H1 (cell line): ENCODE measurements at regions not wholly inside any gene's neighbourhood (a gene's known extent, or its start where the extent isn't known, plus 50 kb on each side); places are given as distances from the start of the nearest gene placed in this dataset.
A peak's percentile ranks its signal among the peaks of the same experiment; 100 is the strongest.

Experiments
- CTCF ChIA-PET: fragments of 300-600 bp; sonication (Branson Sonifier 250); formaldehyde crosslinking; loops from one replicate; lab custom pipeline; 2021; ENCODE audit not compliant: partially characterized antibody; lab: Charles Lee
- POLR2A ChIA-PET: fragments of 300-600 bp; sonication (Branson Sonifier 250); formaldehyde crosslinking; loops from one replicate; lab custom pipeline; 2021; ENCODE audit warnings: inconsistent platforms; ENCODE audit not compliant: partially characterized antibody; lab: Charles Lee
- DNase-seq, 2 experiments: peaks; one replicate each; pipeline versions ENCODE4 v3.0.0 to v3.0.0-alpha.2; 2010 to 2022; ENCODE audit warnings: low spot score in 2 of 2, low read depth in 1 of 2, mixed read lengths in 1 of 2
- FAIRE-seq: peaks from 2 replicates; lab custom pipeline; 2011; peaks lifted over from hg19 to GRCh38; lab: Jason Lieb, UNC
- H2AFZ ChIP-seq: 2 replicates; pipeline ENCODE4 v1.8.1; 2012; ENCODE audit warnings: low read length, inconsistent platforms
- H2AK5ac ChIP-seq: 2 replicates; pipeline ENCODE4 v1.6.1; 2013; ENCODE audit warnings: low read depth, low read length
- H2BK120ac ChIP-seq: replicated peaks from 2 replicates; pipeline ENCODE3; 2013; ENCODE audit warnings: low read depth, low read length, inconsistent platforms
- H2BK12ac ChIP-seq: 2 replicates; pipeline ENCODE4 v1.6.1; 2013; ENCODE audit warnings: low read depth, low read length
- H2BK15ac ChIP-seq: 2 replicates; pipeline ENCODE4 v1.6.1; 2013; ENCODE audit warnings: low read length
- H2BK20ac ChIP-seq: 2 replicates; pipeline ENCODE4 v1.6.1; 2013; ENCODE audit warnings: low read length
- H2BK5ac ChIP-seq: 2 replicates; pipeline ENCODE4 v1.6.1; 2013; ENCODE audit warnings: low read depth, low read length
- H3K14ac ChIP-seq: 2 replicates; pipeline ENCODE4 v1.6.1; 2013; ENCODE audit warnings: inconsistent platforms; ENCODE audit not compliant: insufficient read length
- H3K18ac ChIP-seq: 2 replicates; pipeline ENCODE4 v1.6.1; 2013; ENCODE audit warnings: low read length; ENCODE audit errors: extremely low read depth
- H3K23ac ChIP-seq: 2 replicates; pipeline ENCODE4 v1.6.1; 2013; ENCODE audit warnings: inconsistent platforms; ENCODE audit not compliant: insufficient read length
- H3K23me2 ChIP-seq: 2 replicates; pipeline ENCODE4 v1.6.1; 2013; ENCODE audit warnings: low read depth, low read length
- H3K27ac ChIP-seq: 2 replicates; pipeline ENCODE4 v1.6.1; 2011; ENCODE audit warnings: low read depth, low read length, inconsistent platforms
- H3K27me3 ChIP-seq, 4 experiments: replicated peaks in 1 of 4; 1 replicate in 1 of 4; 2 replicates in 3 of 4; pipeline versions ENCODE4 v1.6.1 to v1.8.1; 2011 to 2013; ENCODE audit warnings: low read length in 3 of 4, mild to moderate bottlenecking in 3 of 4, inconsistent platforms in 2 of 4, mixed read lengths in 2 of 4, moderate library complexity in 1 of 4; ENCODE audit not compliant: control insufficient read depth in 3 of 4, insufficient read depth in 3 of 4; ENCODE audit errors: extremely low read depth in 1 of 4
- H3K36me3 ChIP-seq, 4 experiments: 2 replicates each; pipeline versions ENCODE4 v1.6.1 to v1.8.1; 2011 to 2013; ENCODE audit warnings: mild to moderate bottlenecking in 4 of 4, low read length in 3 of 4, moderate library complexity in 2 of 4, control low read depth in 1 of 4, inconsistent platforms in 1 of 4; ENCODE audit not compliant: insufficient read depth in 4 of 4, control insufficient read depth in 2 of 4
- H3K4ac ChIP-seq: replicated peaks from 2 replicates; pipeline ENCODE3; 2013; ENCODE audit warnings: low read length, low read depth, mixed read lengths, inconsistent platforms; ENCODE audit not compliant: insufficient read length
- H3K4me1 ChIP-seq, 4 experiments: replicated peaks in 1 of 4; 1 replicate in 1 of 4; 2 replicates in 3 of 4; pipeline versions ENCODE4 v1.6.1 to v1.8.1; 2011 to 2013; ENCODE audit warnings: low read length in 3 of 4, inconsistent platforms in 2 of 4, mixed read lengths in 1 of 4; ENCODE audit not compliant: insufficient read depth in 4 of 4, control insufficient read depth in 3 of 4
- H3K4me2 ChIP-seq, 2 experiments: 2 replicates each; pipeline versions ENCODE4 v1.6.1 to v1.8.1; 2011 to 2013; ENCODE audit warnings: low read depth in 2 of 2, low read length in 2 of 2, control low read depth in 1 of 2, inconsistent platforms in 1 of 2, mild to moderate bottlenecking in 1 of 2; ENCODE audit not compliant: insufficient read depth in 1 of 2
- H3K4me3 ChIP-seq, 4 experiments: fragments of 200-600, 300-600 bp in 1 of 4; sonication (generic), shearing (Covaris generic), sonication (Bioruptor Twin) in 1 of 4; 2 replicates each; pipeline versions ENCODE4 v1.5.1 to v1.8.1; 2011 to 2016; ENCODE audit warnings: low read length in 4 of 4, low read depth in 3 of 4, control low read depth in 2 of 4, inconsistent platforms in 2 of 4, mild to moderate bottlenecking in 2 of 4, mixed read lengths in 1 of 4, moderate library complexity in 1 of 4; ENCODE audit not compliant: insufficient read depth in 2 of 4; ENCODE audit errors: extremely low read depth in 1 of 4
- H3K56ac ChIP-seq: replicated peaks from 2 replicates; pipeline ENCODE3; 2013; ENCODE audit warnings: low read depth, mild to moderate bottlenecking, mixed read lengths, low read length, inconsistent platforms; ENCODE audit not compliant: insufficient read length
- H3K79me1 ChIP-seq: 2 replicates; pipeline ENCODE4 v1.6.1; 2013; ENCODE audit warnings: low read depth, low read length, control low read depth
- H3K79me2 ChIP-seq, 2 experiments: 2 replicates each; pipeline versions ENCODE4 v1.6.1 to v1.8.1; 2012 to 2013; ENCODE audit warnings: low read length in 2 of 2, mild to moderate bottlenecking in 2 of 2, inconsistent platforms in 1 of 2; ENCODE audit not compliant: insufficient read depth in 2 of 2, control insufficient read depth in 1 of 2
- H3K9ac ChIP-seq, 4 experiments: replicated peaks in 1 of 4; 1 replicate in 1 of 4; 2 replicates in 3 of 4; pipeline versions ENCODE4 v1.6.1 to v1.8.1; 2011 to 2013; ENCODE audit warnings: low read depth in 3 of 4, low read length in 3 of 4, control low read depth in 2 of 4, mild to moderate bottlenecking in 2 of 4, moderate library complexity in 2 of 4, inconsistent platforms in 1 of 4; ENCODE audit errors: extremely low read depth in 1 of 4
- H3K9me3 ChIP-seq, 2 experiments: 2 replicates each; pipeline versions ENCODE4 v1.6.1 to v1.8.1; 2012 to 2013; ENCODE audit warnings: mild to moderate bottlenecking in 2 of 2, moderate library complexity in 2 of 2, control low read depth in 1 of 2, inconsistent platforms in 1 of 2, low read depth in 1 of 2, low read length in 1 of 2, mixed read lengths in 1 of 2; ENCODE audit not compliant: insufficient read depth in 2 of 2
- H4K20me1 ChIP-seq, 2 experiments: replicated peaks in 1 of 2; 2 replicates each; pipeline versions ENCODE3 to v1.8.1; 2011 to 2013; ENCODE audit warnings: inconsistent platforms in 2 of 2, low read length in 2 of 2, mild to moderate bottlenecking in 1 of 2; ENCODE audit not compliant: insufficient read depth in 2 of 2, control insufficient read depth in 1 of 2
- H4K5ac ChIP-seq: 2 replicates; pipeline ENCODE4 v1.6.1; 2013; ENCODE audit warnings: low read length, low read depth, mixed read lengths, inconsistent platforms; ENCODE audit not compliant: insufficient read length
- H4K8ac ChIP-seq: 2 replicates; pipeline ENCODE4 v1.8.0; 2013; ENCODE audit warnings: mild to moderate bottlenecking, moderate library complexity, low read length, inconsistent platforms; ENCODE audit not compliant: insufficient read depth; ENCODE audit errors: extremely low read depth
- H4K91ac ChIP-seq: replicated peaks from 2 replicates; pipeline ENCODE3; 2013; ENCODE audit warnings: low read length, mixed read lengths, inconsistent platforms; ENCODE audit not compliant: insufficient read length
- BACH1 ChIP-seq: IDR thresholded peaks from 2 replicates; pipeline ENCODE4 v1.6.1; 2012; ENCODE audit warnings: low read length, improper control_type of control experiment
- EZH2 ChIP-seq: fragments of 200-600 bp; sonication (generic); IDR thresholded peaks from 2 replicates; pipeline ENCODE4 v1.7.1; 2012; ENCODE audit warnings: low read depth, mild to moderate bottlenecking, moderate library complexity, low read length, inconsistent platforms; ENCODE audit not compliant: severe bottlenecking
- GABPA ChIP-seq: IDR thresholded peaks from 2 replicates; pipeline ENCODE4 v1.6.1; 2011; ENCODE audit warnings: mild to moderate bottlenecking, low read length, moderate library complexity, borderline replicate concordance; ENCODE audit not compliant: insufficient read depth
- HDAC2 ChIP-seq, 2 experiments: fragments of 300-600 bp in 1 of 2; sonication (generic) in 1 of 2; IDR thresholded peaks; 2 replicates each; pipeline ENCODE4 v1.6.1; 2011 to 2012; ENCODE audit warnings: low read depth in 2 of 2, low read length in 2 of 2, mild to moderate bottlenecking in 2 of 2, moderate library complexity in 2 of 2, borderline replicate concordance in 1 of 2, inconsistent platforms in 1 of 2
- PHF8 ChIP-seq: fragments of 200-600 bp; sonication (generic); conservative IDR thresholded peaks from 2 replicates; pipeline ENCODE4 v1.7.1; 2012; ENCODE audit warnings: low read depth, mild to moderate bottlenecking, inconsistent platforms, low read length, moderate library complexity
- RAD21 ChIP-seq, 2 experiments: IDR thresholded peaks in 1 of 2; conservative IDR thresholded peaks in 1 of 2; 2 replicates each; pipeline ENCODE4 v1.6.1; 2011; ENCODE audit warnings: low read depth in 2 of 2, low read length in 2 of 2, improper control_type of control experiment in 1 of 2, inconsistent platforms in 1 of 2, mild to moderate bottlenecking in 1 of 2, moderate library complexity in 1 of 2
- SIX5 ChIP-seq: IDR thresholded peaks from 2 replicates; pipeline ENCODE4 v1.6.1; 2011; ENCODE audit warnings: mild to moderate bottlenecking, low read depth, low read length
- SP4 ChIP-seq: IDR thresholded peaks from 2 replicates; pipeline ENCODE4 v1.6.1; 2012; ENCODE audit warnings: low read length, inconsistent platforms
- WGBS, 2 experiments: shearing (Covaris generic) in 1 of 2; methylation state at CpG; one replicate each; pipeline versions ENCODE4 v1.1.6 to v1.1.7; 2013 to 2015; ENCODE audit warnings: low lambda C conversion rate in 2 of 2, mixed read lengths in 2 of 2, inconsistent platforms in 1 of 2, low coverage in 1 of 2, missing lambda C conversion rate in 1 of 2; ENCODE audit not compliant: insufficient replicate concordance in 2 of 2, insufficient coverage in 1 of 2, insufficient read length in 1 of 2; ENCODE audit errors: extremely low coverage in 1 of 2, missing lambda C conversion rate in 1 of 2; 5-methylcytosine and 5-hydroxymethylcytosine counted together

DNA sequence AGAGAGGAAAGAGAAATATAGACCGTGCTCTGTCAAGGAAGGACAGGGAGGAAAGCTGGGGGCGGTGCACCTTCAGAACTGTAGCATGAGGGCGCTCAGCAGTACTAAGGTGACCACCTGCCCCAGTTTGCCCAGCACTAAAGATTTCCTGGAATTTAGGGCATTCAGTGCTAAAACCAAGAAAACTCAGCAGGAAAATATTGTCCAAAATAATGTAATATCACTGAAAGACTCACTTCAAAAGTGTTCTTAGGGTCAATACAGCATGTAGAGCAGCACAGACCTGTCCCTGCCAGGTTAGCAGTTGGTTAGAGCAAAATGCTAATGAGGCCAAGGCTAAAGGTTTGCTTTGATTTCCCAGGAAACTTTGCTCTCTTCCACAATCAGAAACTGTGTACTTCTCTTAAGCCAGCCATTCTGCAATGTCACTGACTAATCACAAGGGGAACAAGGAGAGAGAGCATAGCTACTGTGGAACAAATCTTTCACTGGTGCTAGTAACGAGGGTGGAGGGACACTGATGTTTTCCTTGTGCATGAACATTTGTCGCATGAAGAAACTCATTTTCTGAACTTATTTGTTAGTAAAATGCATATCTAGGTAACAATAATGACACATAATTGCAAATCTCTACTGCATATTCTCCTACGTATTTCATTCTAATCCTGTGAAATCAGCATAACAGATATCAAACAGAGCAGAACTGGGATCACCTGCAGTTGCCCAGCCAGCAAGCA is 53.0 kb upstream of the GRAMD2B start:
- H3K79me1 ChIP-seq: no peaks in the 10 kb centered on the region
- H3K4me3 ChIP-seq: no peak overlapping the region
- ChIA-PET CTCF (interaction anchor here (0.9 to 2.5 kb wide), 10 partner anchors 10 to 166 kb away, joined by 3 to 11 read pairs (median 5); no protein-coding TSS in a partner anchor), POLR2A (interaction anchor here (1.0 to 1.1 kb wide), 2 partner anchors 53 to 124 kb away, joined by 3 read pairs; partner anchors contain the start of gene GRAMD2B)
- no peak overlapping the region for H3K56ac ChIP-seq
- H2BK20ac ChIP-seq: no peak overlapping the region
- 0 out of 4 replicates have a peak overlapping the region, but pooled peaks have one; percentile 3 for H3K4me2 ChIP-seq
- no peak overlapping the region for H2AFZ ChIP-seq
- no peak overlapping the region for H3K23ac ChIP-seq
- no peak overlapping the region for H3K9ac ChIP-seq
- TF ChIP-seq PHF8 (no peak), SIX5 (no peak), GABPA (no peak), RAD21 (IDR thresholded peaks at IDR 0.05 in 1 of 2, conservative IDR thresholded peaks at IDR 0.05 in 1 of 2; ENCODE audit: low read depth in 2 of 2, low read length in 2 of 2) (no peak), SP4 (no peak), EZH2 (no peak), BACH1 (0 out of 2 replicates have a peak, but pooled peaks have one; percentile 17), HDAC2 (IDR thresholded peaks at IDR 0.05; ENCODE audit: borderline replicate concordance in 1 of 2, low read depth in 2 of 2, low read length in 2 of 2) (0 out of 4 replicates have a peak, but pooled peaks of 1 of the 2 experiments have one; percentile 31)
- no peaks in the 10 kb centered on the region for H3K79me2 ChIP-seq
- WGBS, 2 experiments: 58% methylated on average over 6 of the region's 6 CpGs; no CpG with 5 or more reads in 1 of the 2 experiments
- no peaks in the 10 kb centered on the region for H3K36me3 ChIP-seq
- H3K4me1 ChIP-seq: peaks cover 9 to 25% (median 23%) of the 10 kb centered on the region in 4 experiments; a peak in 6 of 7 replicates
- H3K27ac ChIP-seq: no peak overlapping the region
- no peak overlapping the region for H4K8ac ChIP-seq
- no peak overlapping the region for H3K18ac ChIP-seq
- DNase-seq (no peak), FAIRE-seq (peak; percentile 74)
- peak overlapping the region; percentile 13; the same call in 1 of the 2 replicates for H2BK12ac ChIP-seq
- no peak overlapping the region for H3K14ac ChIP-seq
- H2AK5ac ChIP-seq: no peak overlapping the region
- no peak overlapping the region for H4K91ac ChIP-seq
- no peak overlapping the region for H2BK15ac ChIP-seq
- no peak overlapping the region for H2BK120ac ChIP-seq
- H3K27me3 ChIP-seq: no peaks in the 10 kb centered on the region
- no peaks in the 10 kb centered on the region; the same call in 1 of the 2 replicates for H3K23me2 ChIP-seq
- H2BK5ac ChIP-seq: 0 out of 2 replicates have a peak overlapping the region, but pooled peaks have one; percentile 40
- no peaks in the 10 kb centered on the region for H3K9me3 ChIP-seq
- H4K5ac ChIP-seq: no peak overlapping the region
- H3K4ac ChIP-seq: no peak overlapping the region
- no peaks in the 10 kb centered on the region for H4K20me1 ChIP-seq
